Endothelial cell of umbilical vein (primary cell): ENCODE measurements at regions not wholly inside any gene's neighbourhood (a gene's known extent, or its start where the extent isn't known, plus 50 kb on each side); places are given as distances from the start of the nearest gene placed in this dataset.

Source experiments
- CTCF ChIP-seq, 2 donors: IDR thresholded peaks; 1 replicate in 1 of 2; 2 replicates in 1 of 2; pipeline ENCODE4 v1.5.1; 2011; ENCODE audit warnings: low read length in 2 of 2, mild to moderate bottlenecking in 2 of 2, moderate library complexity in 2 of 2, control low read depth in 1 of 2, inconsistent platforms in 1 of 2, low read depth in 1 of 2; ENCODE audit not compliant: insufficient read depth in 1 of 2; ENCODE audit errors: extremely low read depth in 1 of 2
- MYC ChIP-seq: IDR thresholded peaks from one replicate; pipeline ENCODE4 v1.6.1; 2011; ENCODE audit warnings: mild to moderate bottlenecking, low read depth, low read length
- POLR2A ChIP-seq: IDR thresholded peaks from 2 replicates; pipeline ENCODE4 v1.6.1; 2012; ENCODE audit warnings: low read depth, mild to moderate bottlenecking, control low read depth, low read length
- POLR2AphosphoS5 ChIP-seq: IDR thresholded peaks from 2 replicates; pipeline ENCODE4 v1.6.1; 2012; ENCODE audit warnings: low read depth, mild to moderate bottlenecking, control low read depth, low read length, moderate library complexity; ENCODE audit not compliant: insufficient read depth

DNA sequence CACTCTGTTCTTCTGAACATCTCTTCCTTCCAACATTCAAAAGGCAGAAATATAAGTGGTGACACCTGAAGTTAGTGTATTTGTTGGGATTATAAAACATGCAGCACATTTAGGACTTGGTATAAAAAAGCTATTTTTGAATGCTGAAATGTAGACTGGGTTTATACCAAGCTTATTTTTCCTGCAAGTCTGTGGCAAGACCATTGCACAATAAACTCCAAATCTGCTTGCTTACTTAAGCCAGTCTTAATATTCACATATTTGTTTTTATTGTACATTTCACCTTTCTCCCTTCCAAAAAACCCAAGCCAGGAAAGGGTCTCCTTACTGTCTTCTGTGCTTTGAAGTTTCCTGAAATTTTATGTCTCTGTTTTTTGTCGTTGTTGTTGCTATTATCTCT is 63.7 kb downstream of the FHIP1A start:
- TF ChIP-seq CTCF (IDR thresholded peaks at IDR 0.05; ENCODE audit: extremely low read depth in 1 of 2, insufficient read depth in 1 of 2, low read depth in 1 of 2, low read length in 2 of 2): no peak
- TF ChIP-seq POLR2AphosphoS5: no peak
- no peak for TF ChIP-seq MYC
- no peak for TF ChIP-seq POLR2A
